ENCODE measurements at regions not wholly inside any gene's neighbourhood (a gene's known extent, or its start where the extent isn't known, plus 50 kb on each side); places are given as distances from the start of the nearest gene placed in this dataset.
A peak's percentile ranks its signal among the peaks of the same experiment; 100 is the strongest.

DNA sequence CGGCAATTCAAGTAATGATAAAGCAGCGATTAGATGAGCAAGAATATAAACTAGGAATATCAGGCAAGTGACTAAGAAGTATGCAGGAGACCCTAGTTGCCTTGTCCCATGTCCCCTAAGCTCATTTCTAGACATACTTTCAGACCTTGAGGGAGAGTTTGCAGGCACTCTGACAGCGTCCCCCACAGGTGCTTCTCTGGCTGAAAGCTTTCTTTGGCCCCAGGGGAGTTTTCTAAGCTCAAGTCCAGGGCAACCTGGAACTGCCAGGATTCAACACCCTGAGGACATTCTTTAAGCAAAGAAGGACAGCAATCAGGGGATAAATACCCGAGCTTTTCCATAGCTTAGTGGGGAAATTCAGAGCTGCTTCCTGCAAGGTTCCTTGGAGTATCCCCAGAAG is 308.1 kb upstream of the CHST9 start:
- no peak for DNase-seq (ENCODE audit: low read depth)

DNA sequence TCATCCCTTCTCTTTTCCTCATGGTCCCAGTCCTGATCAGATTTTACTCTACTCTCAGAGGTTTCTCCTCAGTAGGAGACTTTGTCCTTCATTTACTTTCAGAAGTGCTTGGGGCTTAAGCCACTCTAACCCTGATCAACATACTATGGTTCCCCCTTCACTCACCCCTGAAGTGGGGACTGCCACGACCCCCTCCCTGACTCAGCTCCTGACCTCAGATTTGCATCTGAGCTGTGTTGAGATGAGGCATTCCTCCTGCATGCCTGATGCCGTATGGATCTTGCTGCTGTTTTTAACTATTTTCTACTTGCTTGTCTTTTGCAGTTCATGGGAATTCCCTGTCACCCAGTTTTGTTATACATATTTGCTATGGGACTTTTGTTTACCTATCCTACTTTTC is 306.7 kb upstream of the CHST9 start:
- no peak for DNase-seq (ENCODE audit: low read depth)

DNA sequence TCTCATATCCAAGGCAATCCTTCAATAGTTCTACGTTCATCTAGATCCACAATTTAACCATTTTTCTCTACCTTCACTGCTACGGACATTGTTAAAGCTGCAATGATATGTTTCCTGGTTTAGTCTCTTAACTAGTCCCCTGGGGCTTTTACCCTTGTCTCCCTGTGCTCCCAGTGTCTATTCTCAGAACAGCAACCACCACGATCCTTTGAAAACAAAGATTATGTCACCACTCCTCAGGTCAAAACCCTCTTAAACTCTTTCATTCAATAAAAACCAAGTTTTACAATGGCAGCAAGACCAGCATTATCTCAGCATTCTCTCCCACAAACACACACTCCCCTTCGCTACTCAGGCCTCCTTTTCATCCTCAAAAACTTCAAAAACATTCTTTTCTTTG is 298.2 kb upstream of the CHST9 start:
- DNase-seq (ENCODE audit: low read depth) = no peak

DNA sequence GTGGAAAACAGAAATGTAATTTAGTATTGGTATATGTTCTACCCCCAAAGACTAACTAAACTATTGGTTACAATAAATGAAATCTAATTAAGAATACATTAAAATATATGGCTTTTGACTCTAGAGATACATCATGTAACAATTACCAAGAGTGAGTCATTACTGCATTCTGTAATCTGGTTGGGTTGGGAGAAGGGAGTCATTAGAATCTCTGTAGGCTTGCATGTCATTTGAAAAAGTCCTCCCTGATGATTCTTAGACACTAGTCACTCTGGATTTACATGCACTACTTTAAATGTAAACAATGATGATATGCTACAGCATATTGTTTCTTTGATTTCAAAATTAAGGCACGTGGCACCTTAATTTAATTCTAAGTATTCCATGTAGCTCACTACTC is 293.4 kb upstream of the CHST9 start:
- no peak for DNase-seq (ENCODE audit: low read depth)

DNA sequence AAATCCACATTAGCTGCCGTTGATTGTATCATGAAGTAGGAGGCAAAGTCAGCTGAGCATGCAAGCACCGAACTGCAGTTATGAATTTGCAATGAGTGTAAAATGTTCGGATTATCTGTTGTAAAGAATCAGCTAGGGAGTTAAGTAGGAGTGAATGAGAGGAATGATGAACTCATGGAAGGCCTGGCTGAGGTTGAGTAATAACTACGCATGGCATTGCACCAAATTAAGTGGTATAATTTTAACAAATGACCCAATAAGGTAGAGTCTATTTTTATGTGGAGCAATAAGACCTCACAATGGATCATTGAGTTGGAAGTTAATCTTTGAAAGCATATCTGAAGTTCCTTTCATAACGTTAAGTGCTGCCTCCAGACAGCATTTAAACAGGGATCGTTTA is 288.2 kb upstream of the CHST9 start:
- no peak for DNase-seq (ENCODE audit: low read depth)

DNA sequence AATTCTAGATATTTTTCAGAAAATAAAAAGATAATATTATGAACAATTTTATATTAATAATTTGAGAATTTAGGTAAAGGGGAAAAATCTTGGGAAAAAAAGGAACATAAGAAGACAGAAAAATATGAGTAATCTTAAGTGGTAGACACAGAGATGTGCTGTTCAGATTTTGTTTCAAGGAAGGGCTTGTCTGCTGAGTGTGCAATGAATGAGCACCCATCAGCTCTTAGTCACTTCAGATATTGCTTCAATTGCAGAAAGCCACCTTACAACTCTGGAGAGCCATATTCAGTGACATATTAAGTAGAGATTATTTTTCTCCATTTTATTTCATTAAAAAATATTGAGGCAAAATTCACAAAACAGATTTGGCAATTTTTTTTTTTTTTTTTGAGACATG is 282.0 kb upstream of the CHST9 start:
- no peak for DNase-seq (ENCODE audit: low read depth)

DNA sequence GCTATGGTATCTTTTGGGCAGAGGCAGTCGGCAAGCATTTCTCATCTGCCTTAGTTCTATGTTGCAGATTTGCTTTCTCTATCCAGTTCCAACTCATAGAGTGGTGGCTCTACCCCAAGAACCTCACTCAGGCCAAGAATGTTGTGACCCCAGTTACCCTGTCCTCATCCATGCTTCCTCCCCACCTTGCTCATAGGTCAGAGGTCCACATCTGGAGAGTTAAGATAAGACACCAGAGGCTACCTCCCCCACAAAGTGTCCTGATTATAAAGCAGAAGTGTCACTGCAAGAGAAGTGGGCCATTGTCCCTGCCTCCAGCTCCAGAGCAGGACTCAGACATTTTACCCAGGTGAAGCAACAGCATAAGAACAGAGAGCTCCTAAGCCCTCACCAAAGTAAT is 276.8 kb upstream of the CHST9 start:
- no peak for DNase-seq (ENCODE audit: low read depth)

DNA sequence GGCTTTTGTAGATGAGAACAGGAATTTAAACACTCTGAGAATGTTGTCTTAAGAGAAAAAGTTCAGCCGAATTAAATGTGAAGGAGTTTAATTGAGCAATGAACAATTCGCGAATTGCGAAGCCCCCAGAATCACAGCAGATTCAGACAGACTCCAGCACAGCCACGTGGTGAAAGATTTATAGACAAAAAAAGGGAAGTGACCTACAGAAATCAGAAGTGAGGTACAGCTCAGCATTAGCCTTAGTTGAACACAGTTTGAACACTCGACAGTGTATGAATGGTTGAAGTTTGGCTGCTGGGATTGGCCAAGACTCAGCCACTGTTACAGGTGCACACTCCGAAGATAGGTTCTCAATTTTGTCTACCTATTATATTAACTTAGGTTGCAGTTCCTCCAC is 264.0 kb upstream of the CHST9 start:
- no peak for DNase-seq (ENCODE audit: low read depth)

DNA sequence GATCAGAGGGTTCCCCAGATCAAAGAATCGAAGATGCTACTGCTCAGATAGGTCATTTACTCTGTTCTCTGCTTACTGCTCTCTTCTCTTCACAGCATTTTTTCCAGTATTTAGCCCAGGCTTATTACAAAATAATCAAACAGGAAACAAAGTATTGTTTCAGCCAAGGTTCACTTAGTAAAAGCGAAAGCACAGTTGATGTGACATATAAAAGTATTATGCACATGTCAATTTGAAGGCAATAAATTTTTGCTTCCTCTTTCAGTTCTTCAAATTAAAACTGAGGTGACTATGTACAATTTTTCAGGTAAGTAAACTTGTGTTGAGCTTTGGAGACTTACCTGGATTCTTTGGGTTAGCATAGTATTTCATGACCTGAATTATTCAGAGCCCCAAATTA is 262.8 kb upstream of the CHST9 start:
- no peak for DNase-seq (ENCODE audit: low read depth)

DNA sequence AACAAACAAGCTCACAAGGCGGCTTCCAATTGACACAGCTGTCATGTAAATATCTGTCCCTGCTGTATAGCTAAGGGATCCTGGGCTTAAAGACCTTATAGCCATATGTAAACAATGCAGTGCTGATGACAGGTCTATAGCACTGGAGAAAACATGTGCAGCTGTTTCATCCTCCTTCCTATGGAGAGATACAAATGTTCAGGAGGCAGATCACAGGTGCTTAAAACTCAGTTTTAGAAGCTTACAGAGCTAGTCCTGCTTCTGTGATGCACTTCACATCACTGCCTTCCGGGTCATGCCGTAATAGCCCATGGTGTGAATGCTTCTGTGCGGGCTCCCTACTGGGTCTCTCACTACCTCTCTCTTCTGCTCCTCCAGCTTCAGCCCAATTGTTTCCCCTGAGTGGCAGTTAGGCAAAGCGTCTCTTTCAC is 262.4 kb upstream of the CHST9 start:
- DNase-seq (ENCODE audit: low read depth) = no peak

DNA sequence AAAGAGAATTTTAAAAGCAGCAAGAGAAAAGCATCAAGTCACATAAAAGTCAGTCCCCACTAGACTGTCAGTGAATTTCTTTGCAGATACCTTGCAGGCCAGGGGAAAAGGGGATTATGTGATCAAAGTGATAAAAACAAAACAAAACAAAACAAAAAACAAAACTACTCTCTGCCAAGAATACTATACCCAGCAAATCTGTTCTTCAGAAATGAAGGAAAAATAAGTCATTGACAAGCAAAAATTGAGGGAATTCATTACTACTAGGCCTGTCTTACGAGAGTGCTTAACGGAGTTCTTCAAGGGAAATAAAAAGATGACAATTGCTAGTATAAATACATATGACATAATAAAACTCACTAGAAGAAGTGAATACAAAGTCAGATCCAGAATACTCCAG is 245.5 kb upstream of the CHST9 start:
- DNase-seq (ENCODE audit: low read depth) = no peak

DNA sequence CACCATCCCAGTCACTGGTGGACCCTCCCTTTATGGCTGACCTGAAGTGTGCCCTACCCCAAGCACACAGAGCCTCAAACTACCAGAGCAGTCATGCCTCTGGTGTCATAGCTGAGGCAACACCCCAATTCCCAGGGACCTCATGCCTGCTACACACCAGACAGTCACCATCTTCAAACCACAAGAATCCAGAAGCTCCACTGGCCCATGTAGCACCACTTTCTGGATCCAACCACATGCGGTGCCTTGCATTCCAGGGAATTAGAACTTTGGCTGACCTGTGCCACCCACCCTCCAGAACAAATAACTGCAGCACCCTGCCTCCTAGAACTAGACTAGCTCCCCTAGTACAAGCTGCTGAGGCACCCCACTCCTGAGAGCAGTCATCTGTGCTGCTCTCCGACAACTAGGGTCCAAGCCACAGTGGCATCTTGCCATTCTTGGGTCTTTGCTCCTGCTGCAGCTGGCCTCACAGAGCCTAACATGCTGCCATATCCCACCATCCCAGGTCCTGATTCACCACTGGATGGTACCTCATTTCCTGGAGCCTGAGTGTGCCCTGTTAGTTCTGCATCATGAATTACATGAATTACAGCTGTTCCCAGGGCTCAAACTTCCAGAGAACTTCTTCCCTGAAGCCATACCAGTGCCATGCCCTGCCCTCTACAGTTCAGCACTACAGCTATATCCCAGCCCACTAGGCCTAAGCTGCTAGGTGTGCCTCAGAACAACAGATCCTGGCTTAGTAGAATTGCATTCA is 243.8 kb upstream of the CHST9 start:
- DNase-seq (ENCODE audit: low read depth) = no peak

DNA sequence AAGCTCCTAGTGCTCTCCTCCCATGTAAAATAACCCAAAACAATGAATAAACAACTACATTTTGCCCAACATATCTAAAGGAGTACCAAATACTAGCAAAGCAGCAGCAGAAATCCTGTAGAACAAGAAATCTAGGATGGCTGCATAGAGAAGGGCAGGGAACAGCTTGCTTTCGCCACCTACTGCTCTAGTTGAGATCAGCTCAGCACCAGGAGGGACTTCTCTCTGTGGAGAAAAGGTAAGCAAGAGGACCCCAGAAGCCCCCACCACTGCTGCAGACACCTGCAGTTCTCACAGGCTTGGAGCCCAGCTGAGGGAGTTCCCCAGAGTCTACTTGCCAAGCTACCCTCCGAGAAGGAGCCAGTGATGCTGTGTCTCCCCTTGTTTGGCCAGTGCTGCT is 243.0 kb upstream of the CHST9 start:
- no peak for DNase-seq (ENCODE audit: low read depth)

DNA sequence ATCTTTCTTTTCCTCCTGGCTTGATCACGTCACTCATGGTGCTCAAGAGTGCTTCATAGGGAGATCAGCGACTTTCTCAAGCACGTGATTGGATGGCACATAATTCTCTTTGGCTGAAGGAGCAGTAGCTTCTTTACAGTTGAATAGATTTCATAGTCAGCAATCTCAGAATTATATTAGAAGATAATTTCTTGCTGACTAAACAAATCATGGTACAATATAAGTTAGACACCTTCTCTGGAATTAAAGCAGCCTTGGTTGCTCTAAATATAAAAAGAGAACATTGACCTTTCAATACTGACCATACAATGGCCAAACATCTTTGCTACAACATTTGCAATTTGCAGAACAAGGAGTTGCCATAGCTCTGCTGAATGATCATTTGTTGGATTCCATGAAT is 238.5 kb upstream of the CHST9 start:
- DNase-seq (ENCODE audit: low read depth) = no peak

DNA sequence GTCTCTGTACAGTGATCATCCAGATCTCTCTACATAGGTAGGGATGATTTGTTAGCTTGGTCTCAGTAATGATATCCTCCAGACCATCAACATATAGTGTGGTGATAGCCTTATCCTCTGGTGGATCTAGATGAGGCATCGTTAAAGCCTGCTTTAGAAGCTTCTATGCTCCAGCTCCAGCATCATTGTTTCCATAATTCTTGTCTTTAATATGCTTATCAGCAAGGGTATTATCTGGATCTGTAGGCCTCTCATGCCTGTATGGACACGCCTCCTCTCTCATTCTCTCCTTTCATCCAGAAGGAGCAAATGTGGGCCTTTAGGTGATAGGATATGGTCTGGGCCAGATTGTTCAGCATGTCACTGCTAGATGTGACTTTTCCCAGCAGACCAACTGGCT is 234.5 kb upstream of the CHST9 start:
- DNase-seq (ENCODE audit: low read depth) = no peak

DNA sequence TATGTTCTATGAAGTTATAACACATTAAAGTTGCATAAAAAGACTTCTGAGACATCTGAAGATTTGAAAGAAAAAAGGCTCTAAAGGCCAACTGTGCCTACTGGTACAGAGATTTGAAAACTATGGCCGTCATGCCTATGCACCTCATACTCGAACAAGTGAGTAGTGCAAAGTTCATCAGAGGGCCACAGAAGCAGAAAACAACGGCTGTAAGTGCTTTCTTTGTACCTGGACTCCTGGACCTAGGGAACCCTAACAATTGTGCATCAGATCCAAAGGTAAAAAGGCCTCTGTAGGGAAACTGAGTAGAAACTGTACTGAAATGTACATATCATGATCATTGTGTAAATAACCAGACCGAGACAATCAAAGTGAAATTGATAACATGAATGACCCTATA is 230.4 kb upstream of the CHST9 start:
- no peak for DNase-seq (ENCODE audit: low read depth)

DNA sequence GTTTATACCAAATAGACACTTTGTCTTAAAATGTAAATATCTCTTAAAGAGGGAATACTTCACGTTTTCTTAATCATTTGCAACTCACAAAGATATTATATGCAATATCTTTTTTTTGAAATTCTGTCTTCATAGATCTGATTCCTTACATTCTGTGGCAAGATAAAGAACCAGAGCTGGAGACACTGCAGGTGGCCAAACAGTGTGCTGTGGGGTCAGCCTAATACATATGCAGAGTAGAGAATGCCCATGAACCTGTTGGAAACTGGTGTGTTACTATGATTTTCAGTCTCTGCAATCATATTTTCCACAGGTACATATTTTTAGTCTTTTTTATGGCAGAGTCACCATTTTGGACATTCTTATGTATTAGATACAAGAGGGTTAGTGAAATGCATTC is 229.6 kb upstream of the CHST9 start:
- DNase-seq (ENCODE audit: low read depth) = no peak

DNA sequence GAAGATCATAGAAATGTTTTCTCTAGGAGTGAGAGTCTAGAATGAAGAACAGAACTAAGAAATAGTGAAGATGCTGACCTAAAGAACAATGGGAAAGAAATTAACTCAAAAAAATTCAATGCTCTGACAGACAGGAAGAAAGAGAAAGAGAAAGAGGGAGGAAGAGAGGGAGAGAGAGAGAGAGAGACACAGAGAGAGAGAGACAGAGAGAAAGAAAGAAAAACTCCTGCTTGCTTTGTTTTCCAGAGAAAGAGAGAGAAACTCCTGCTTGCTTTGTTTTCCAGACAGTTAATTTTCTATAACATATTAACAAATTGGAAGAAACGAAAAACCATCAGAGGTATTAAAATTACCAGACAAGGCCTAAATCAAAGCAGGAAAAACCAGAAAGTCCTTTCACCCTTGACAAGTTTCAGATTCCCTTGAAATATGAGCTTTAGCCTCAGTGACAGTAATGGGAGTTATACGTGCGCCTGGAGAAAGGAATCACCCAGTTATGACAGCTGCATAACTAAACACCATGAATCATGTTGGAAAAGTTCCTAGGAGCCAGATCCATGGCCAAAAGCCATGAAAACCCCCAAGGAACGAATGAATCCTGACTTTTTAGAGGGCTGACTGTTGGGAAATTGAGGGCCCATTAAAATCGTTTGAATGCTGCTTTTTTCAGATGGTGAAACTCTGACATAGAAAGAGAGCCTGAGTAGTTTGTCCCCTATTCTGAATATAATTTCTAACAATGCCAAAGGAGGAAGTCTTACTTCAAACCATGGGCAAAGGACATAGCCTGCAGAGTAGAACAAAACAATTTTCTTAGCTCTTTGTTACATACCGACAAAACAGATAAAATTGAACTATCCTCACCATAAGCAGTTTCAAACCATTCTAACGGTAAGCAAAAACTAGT is 228.6 kb upstream of the CHST9 start:
- peak; percentile 56 for DNase-seq (ENCODE audit: low read depth)

DNA sequence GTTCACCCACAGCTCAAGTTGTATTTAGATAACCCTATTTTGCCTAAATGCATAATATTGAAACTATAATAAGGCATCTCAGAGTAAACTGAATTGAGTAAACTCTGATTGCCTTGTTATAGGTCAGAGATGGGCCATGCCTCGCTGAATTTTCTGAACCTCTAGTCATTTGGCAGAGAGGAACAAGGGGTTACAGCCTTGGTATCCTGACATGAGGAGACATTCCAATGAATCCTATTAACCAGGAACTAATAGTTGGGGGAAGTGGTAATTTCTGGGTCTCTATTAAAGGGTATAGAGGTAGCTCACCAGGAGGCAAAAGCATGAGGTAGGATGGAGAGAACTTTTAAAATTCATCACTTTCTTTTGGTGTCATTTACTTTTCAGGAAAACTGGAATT is 227.4 kb upstream of the CHST9 start:
- DNase-seq (ENCODE audit: low read depth) = no peak

DNA sequence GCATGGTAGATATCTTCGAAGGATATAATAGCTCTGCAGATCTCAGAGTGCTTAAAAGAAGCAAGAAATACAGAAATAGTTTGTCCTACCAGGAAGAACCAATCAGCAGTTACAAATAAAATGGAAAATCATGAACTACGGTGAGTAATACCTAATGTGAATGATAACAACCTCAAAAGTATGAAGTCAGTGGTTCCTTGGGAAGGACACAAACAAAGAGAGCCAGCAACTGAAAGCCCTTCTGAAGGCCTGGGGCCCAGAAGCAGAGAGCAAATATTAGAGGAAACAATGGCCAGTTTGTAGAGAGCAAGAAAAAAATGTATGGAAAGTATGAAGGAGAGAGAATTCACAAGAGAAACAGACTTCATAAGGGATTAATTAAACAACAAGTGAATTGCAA is 226.8 kb upstream of the CHST9 start:
- no peak for DNase-seq (ENCODE audit: low read depth)

DNA sequence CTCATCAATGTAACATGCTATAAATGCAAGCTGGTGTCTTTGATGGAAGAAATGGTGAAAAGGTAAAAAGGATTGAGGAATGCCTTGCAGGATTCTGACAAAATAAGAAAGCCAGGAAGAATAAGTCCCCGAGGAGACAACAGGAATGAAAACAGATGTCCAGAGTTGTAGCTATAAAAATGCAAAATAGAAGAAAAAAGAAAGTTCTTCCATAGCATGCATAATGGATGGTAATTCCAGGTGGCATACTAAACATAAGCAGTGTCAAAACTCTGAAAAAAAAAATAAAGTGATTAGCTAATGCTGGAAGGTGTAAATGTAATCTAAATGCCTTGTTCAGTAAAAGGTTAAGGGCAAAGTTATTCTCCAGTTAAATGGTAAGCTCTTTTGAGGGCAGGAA is 225.9 kb upstream of the CHST9 start:
- DNase-seq (ENCODE audit: low read depth) = no peak

DNA sequence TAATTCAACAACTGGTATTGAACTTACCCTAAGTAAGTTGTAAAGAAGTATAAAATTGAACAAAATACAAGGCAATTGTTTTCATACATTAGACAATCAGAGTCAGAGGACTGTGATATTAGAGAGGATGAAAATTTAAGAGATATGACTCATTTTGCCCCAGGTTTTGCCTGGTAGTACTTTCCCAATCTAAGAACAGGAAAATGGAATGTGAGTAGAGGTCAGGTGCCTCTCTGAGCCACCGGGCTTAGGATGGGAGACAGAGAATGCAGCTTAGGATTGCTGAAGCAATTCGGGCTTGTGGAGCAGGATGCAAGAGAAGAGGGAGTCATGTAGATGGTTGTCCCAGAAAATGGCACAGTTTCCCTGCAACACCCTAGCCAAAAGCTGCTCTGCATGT is 219.7 kb upstream of the CHST9 start:
- DNase-seq (ENCODE audit: low read depth) = no peak

DNA sequence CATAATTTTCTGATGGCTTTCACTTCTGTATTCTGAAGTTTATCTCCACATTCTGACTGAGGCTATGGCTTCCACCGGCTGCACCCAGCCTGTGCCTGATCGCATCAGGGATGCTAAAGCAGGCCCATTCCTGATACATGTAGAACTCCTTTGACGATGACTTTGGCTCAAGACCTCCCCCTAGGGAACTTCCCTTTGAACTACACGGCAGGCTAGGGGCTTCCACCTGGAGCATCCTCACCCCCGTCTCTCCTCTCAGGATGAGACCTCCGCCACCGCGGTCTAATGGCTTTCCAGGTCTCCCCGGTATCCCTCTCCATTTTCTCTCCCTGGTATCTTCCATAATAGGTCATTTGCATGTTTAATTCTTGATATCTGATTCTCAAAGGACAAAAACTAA is 214.9 kb upstream of the CHST9 start:
- peak; percentile 38 for DNase-seq (ENCODE audit: low read depth)

Data from HT1080 (cell line).